ENCODE measurements at regions not wholly inside any gene's neighbourhood (a gene's known extent, or its start where the extent isn't known, plus 50 kb on each side); places are given as distances from the start of the nearest gene placed in this dataset.

- Histone ChIP-seq H3K9me3 (ENCODE audit: low read depth, low read length) (no peaks in the 10 kb centered on the region), H3K4me2 (ENCODE audit: insufficient read depth, low read length) (no peak overlapping the region), H3K4me3 (ENCODE audit: insufficient read depth, low read length) (no peak overlapping the region), H3K4me1 (ENCODE audit: insufficient read depth, low read length) (no peaks in the 10 kb centered on the region), H3K36me3 (ENCODE audit: insufficient read depth, low read length) (no peaks in the 10 kb centered on the region), H3K79me2 (ENCODE audit: insufficient read depth, low read length) (no peaks in the 10 kb centered on the region), H3K27me3 (ENCODE audit: insufficient read depth, low read length) (no peaks in the 10 kb centered on the region), H3K27ac (ENCODE audit: low read depth, low read length) (no peak overlapping the region), H2AFZ (ENCODE audit: low read length) (no peak overlapping the region), H4K20me1 (ENCODE audit: insufficient read depth, low read length) (no peaks in the 10 kb centered on the region)
- no peak for DNase-seq (ENCODE audit: insufficient read length, low spot score, missing footprints)
- no peak for TF ChIP-seq CTCF (IDR thresholded peaks at IDR 0.05; ENCODE audit: extremely low read depth, low read depth, low read length)
These were observed 617.4 kb downstream of the USP25 start for GRCh38 chr21:16347223-16347622.

- no peak overlapping the region for H3K4me2 ChIP-seq (ENCODE audit: insufficient read depth, low read length)
- H4K20me1 ChIP-seq (ENCODE audit: insufficient read depth, low read length), result no peaks in the 10 kb centered on the region
- no peaks in the 10 kb centered on the region for H3K27me3 ChIP-seq (ENCODE audit: insufficient read depth, low read length)
- no peaks in the 10 kb centered on the region for H3K36me3 ChIP-seq (ENCODE audit: insufficient read depth, low read length)
- TF ChIP-seq CTCF (IDR thresholded peaks at IDR 0.05; ENCODE audit: extremely low read depth, low read depth, low read length), result no peak
- no peaks in the 10 kb centered on the region for H3K4me1 ChIP-seq (ENCODE audit: insufficient read depth, low read length)
- no peak overlapping the region for H2AFZ ChIP-seq (ENCODE audit: low read length)
- H3K79me2 ChIP-seq (ENCODE audit: insufficient read depth, low read length), result no peaks in the 10 kb centered on the region
- H3K27ac ChIP-seq (ENCODE audit: low read depth, low read length), result no peak overlapping the region
- no peaks in the 10 kb centered on the region for H3K9me3 ChIP-seq (ENCODE audit: low read depth, low read length)
- DNase-seq (ENCODE audit: insufficient read length, low spot score, missing footprints), result no peak
- H3K4me3 ChIP-seq (ENCODE audit: insufficient read depth, low read length), result no peak overlapping the region
These were observed 624.0 kb downstream of the USP25 start for GRCh38 chr21:16353764-16354163.

- Histone ChIP-seq H3K36me3 (ENCODE audit: insufficient read depth, low read length) (no peaks in the 10 kb centered on the region), H3K27ac (ENCODE audit: low read depth, low read length) (no peak overlapping the region), H3K4me1 (ENCODE audit: insufficient read depth, low read length) (no peaks in the 10 kb centered on the region), H3K9me3 (ENCODE audit: low read depth, low read length) (no peaks in the 10 kb centered on the region), H3K79me2 (ENCODE audit: insufficient read depth, low read length) (no peaks in the 10 kb centered on the region), H3K27me3 (ENCODE audit: insufficient read depth, low read length) (no peaks in the 10 kb centered on the region), H4K20me1 (ENCODE audit: insufficient read depth, low read length) (no peaks in the 10 kb centered on the region), H2AFZ (ENCODE audit: low read length) (no peak overlapping the region), H3K4me3 (ENCODE audit: insufficient read depth, low read length) (no peak overlapping the region), H3K4me2 (ENCODE audit: insufficient read depth, low read length) (no peak overlapping the region)
- DNase-seq (ENCODE audit: insufficient read length, low spot score, missing footprints), result no peak
- TF ChIP-seq CTCF (IDR thresholded peaks at IDR 0.05; ENCODE audit: extremely low read depth, low read depth, low read length), result no peak
These were observed 628.2 kb downstream of the USP25 start for GRCh38 chr21:16357994-16358393.

GRCh38 chr21:16358784-16359183, 629.0 kb downstream of the USP25 start:
- Histone ChIP-seq H4K20me1 (ENCODE audit: insufficient read depth, low read length) (no peaks in the 10 kb centered on the region), H3K4me3 (ENCODE audit: insufficient read depth, low read length) (no peak overlapping the region), H3K27me3 (ENCODE audit: insufficient read depth, low read length) (no peaks in the 10 kb centered on the region), H3K4me2 (ENCODE audit: insufficient read depth, low read length) (no peak overlapping the region), H3K4me1 (ENCODE audit: insufficient read depth, low read length) (no peaks in the 10 kb centered on the region), H2AFZ (ENCODE audit: low read length) (no peak overlapping the region), H3K27ac (ENCODE audit: low read depth, low read length) (no peak overlapping the region), H3K36me3 (ENCODE audit: insufficient read depth, low read length) (no peaks in the 10 kb centered on the region), H3K9me3 (ENCODE audit: low read depth, low read length) (no peaks in the 10 kb centered on the region), H3K79me2 (ENCODE audit: insufficient read depth, low read length) (no peaks in the 10 kb centered on the region)
- DNase-seq (ENCODE audit: insufficient read length, low spot score, missing footprints), result no peak
- no peak for TF ChIP-seq CTCF (IDR thresholded peaks at IDR 0.05; ENCODE audit: extremely low read depth, low read depth, low read length)
